ENCODE measurements at regions not wholly inside any gene's neighbourhood (a gene's known extent, or its start where the extent isn't known, plus 50 kb on each side); places are given as distances from the start of the nearest gene placed in this dataset.

GRCh38 chr4:153974452-153974851 lies 185.6 kb upstream of the SFRP2 start:
- no peak overlapping the region for H3K4me3 ChIP-seq (replicated peaks; ENCODE audit: low read depth, low read length)
- DNase-seq (ENCODE audit: extremely low read depth, low read depth) = no peak
- no peak for TF ChIP-seq CTCF (IDR thresholded peaks at IDR 0.05; ENCODE audit: low read depth, low read length, missing control alignments)

GRCh38 chr4:153973942-153974341 lies 185.1 kb upstream of the SFRP2 start:
- no peak overlapping the region for H3K4me3 ChIP-seq (replicated peaks; ENCODE audit: low read depth, low read length)
- DNase-seq (ENCODE audit: extremely low read depth, low read depth) = no peak
- TF ChIP-seq CTCF (IDR thresholded peaks at IDR 0.05; ENCODE audit: low read depth, low read length, missing control alignments) = no peak

- DNase-seq (ENCODE audit: extremely low read depth, low read depth) = no peak
- H3K4me3 ChIP-seq (replicated peaks; ENCODE audit: low read depth, low read length) = no peak overlapping the region
- TF ChIP-seq CTCF (IDR thresholded peaks at IDR 0.05; ENCODE audit: low read depth, low read length, missing control alignments) = no peak
These were observed 183.0 kb upstream of the SFRP2 start for GRCh38 chr4:153971899-153972298.

GRCh38 chr4:153970169-153970568 lies 181.3 kb upstream of the SFRP2 start:
- no peak overlapping the region for H3K4me3 ChIP-seq (replicated peaks; ENCODE audit: low read depth, low read length)
- TF ChIP-seq CTCF (IDR thresholded peaks at IDR 0.05; ENCODE audit: low read depth, low read length, missing control alignments) = no peak

GRCh38 chr4:153969542-153969941 lies 180.7 kb upstream of the SFRP2 start:
- no peak for TF ChIP-seq CTCF (IDR thresholded peaks at IDR 0.05; ENCODE audit: low read depth, low read length, missing control alignments)
- H3K4me3 ChIP-seq (replicated peaks; ENCODE audit: low read depth, low read length) = no peak overlapping the region
- DNase-seq (ENCODE audit: extremely low read depth, low read depth) = no peak

More at GRCh38 chr4:153970169-153970568, 181.3 kb upstream of the SFRP2 start:
- no peak for DNase-seq (ENCODE audit: extremely low read depth, low read depth)

GRCh38 chr4:153966641-153967040 lies 177.8 kb upstream of the SFRP2 start:
- TF ChIP-seq CTCF (IDR thresholded peaks at IDR 0.05; ENCODE audit: low read depth, low read length, missing control alignments) = no peak
- H3K4me3 ChIP-seq (replicated peaks; ENCODE audit: low read depth, low read length) = no peak overlapping the region
- no peak for DNase-seq (ENCODE audit: extremely low read depth, low read depth)

GRCh38 chr4:153963216-153963615 lies 174.3 kb upstream of the SFRP2 start:
- H3K4me3 ChIP-seq (replicated peaks; ENCODE audit: low read depth, low read length) = no peak overlapping the region
- TF ChIP-seq CTCF (IDR thresholded peaks at IDR 0.05; ENCODE audit: low read depth, low read length, missing control alignments) = no peak
- no peak for DNase-seq (ENCODE audit: extremely low read depth, low read depth)

Data from HFF-Myc (cell line).